Type B pancreatic cell (in vitro differentiated cells): ENCODE measurements at regions not wholly inside any gene's neighbourhood (a gene's known extent, or its start where the extent isn't known, plus 50 kb on each side); places are given as distances from the start of the nearest gene placed in this dataset.

Experiments
- DNase-seq: peaks from one replicate; pipeline ENCODE4 v3.0.0; 2021; ENCODE audit warnings: mixed read lengths; ENCODE audit not compliant: unreplicated experiment; ENCODE audit errors: extremely low spot score
- H3K27ac Mint-ChIP-seq: 2 replicates; pipeline ENCODE4 v1.8.0; 2021; ENCODE audit warnings: mild to moderate bottlenecking, mixed read lengths
- H3K27me3 Mint-ChIP-seq: 2 replicates; pipeline ENCODE4 v1.8.0; 2021; ENCODE audit warnings: mixed read lengths
- H3K36me3 Mint-ChIP-seq: 2 replicates; pipeline ENCODE4 v1.8.0; 2021; ENCODE audit warnings: mixed read lengths
- H3K4me1 Mint-ChIP-seq: one replicate; pipeline ENCODE4 v1.8.0; 2021; ENCODE audit warnings: mixed read lengths; ENCODE audit not compliant: unreplicated experiment
- H3K4me3 Mint-ChIP-seq: 2 replicates; pipeline ENCODE4 v1.8.0; 2021; ENCODE audit warnings: mild to moderate bottlenecking, mixed read lengths
- H3K9me3 Mint-ChIP-seq: 2 replicates; pipeline ENCODE4 v1.8.0; 2021; ENCODE audit warnings: mixed read lengths
- CTCF ChIP-seq: fragments of 200-600 bp; sonication (generic); conservative IDR thresholded peaks from 2 replicates; pipeline ENCODE4 v1.5.0; 2021; ENCODE audit warnings: antibody characterized with exemption, mild to moderate bottlenecking

- H3K27me3 Mint-ChIP-seq: peaks cover 14% of the 10 kb centered on the region
Measured at GRCh38 chr2:47644351-47644750, 73.6 kb upstream of the KCNK12 start.

GRCh38 chr2:47641366-47641765 is 70.6 kb upstream of the KCNK12 start:
- Mint-ChIP-seq H3K36me3 (no peaks in the 10 kb centered on the region), H3K4me3 (no peak overlapping the region), H3K27ac (no peak overlapping the region), H3K27me3 (peaks cover 17% of the 10 kb centered on the region), H3K4me1 (no peaks in the 10 kb centered on the region), H3K9me3 (peaks cover 4% of the 10 kb centered on the region)
- DNase-seq: no peak
- TF ChIP-seq CTCF: no peak

More at GRCh38 chr2:47644351-47644750, 73.6 kb upstream of the KCNK12 start:
- no peak for TF ChIP-seq CTCF
- no peak for DNase-seq
- Mint-ChIP-seq H3K9me3 (no peaks in the 10 kb centered on the region), H3K36me3 (no peaks in the 10 kb centered on the region), H3K27ac (no peak overlapping the region), H3K4me1 (no peaks in the 10 kb centered on the region), H3K4me3 (no peak overlapping the region)

- Mint-ChIP-seq H3K36me3 (no peaks in the 10 kb centered on the region), H3K27me3 (peaks cover 17% of the 10 kb centered on the region), H3K9me3 (peaks cover 4% of the 10 kb centered on the region), H3K27ac (no peak overlapping the region), H3K4me1 (no peaks in the 10 kb centered on the region), H3K4me3 (no peak overlapping the region)
- TF ChIP-seq CTCF: no peak
- DNase-seq: no peak
Measured at GRCh38 chr2:47640356-47640755, 69.6 kb upstream of the KCNK12 start.

GRCh38 chr2:47639467-47639866 is 68.7 kb upstream of the KCNK12 start:
- Mint-ChIP-seq H3K27ac (no peak overlapping the region), H3K9me3 (peaks cover 4% of the 10 kb centered on the region), H3K4me1 (no peaks in the 10 kb centered on the region), H3K36me3 (no peaks in the 10 kb centered on the region), H3K4me3 (no peak overlapping the region), H3K27me3 (peaks cover 17% of the 10 kb centered on the region)
- DNase-seq: no peak
- no peak for TF ChIP-seq CTCF

GRCh38 chr2:47638430-47638829 is 67.6 kb upstream of the KCNK12 start:
- H3K4me3 Mint-ChIP-seq: no peak overlapping the region
- peaks cover 17% of the 10 kb centered on the region for H3K27me3 Mint-ChIP-seq
- no peaks in the 10 kb centered on the region for H3K36me3 Mint-ChIP-seq
- H3K4me1 Mint-ChIP-seq: no peaks in the 10 kb centered on the region
- DNase-seq: no peak
- no peak for TF ChIP-seq CTCF
- H3K27ac Mint-ChIP-seq: no peak overlapping the region
- H3K9me3 Mint-ChIP-seq: peaks cover 4% of the 10 kb centered on the region
